ENCODE measurements at regions not wholly inside any gene's neighbourhood (a gene's known extent, or its start where the extent isn't known, plus 50 kb on each side); places are given as distances from the start of the nearest gene placed in this dataset.

GRCh38 chr12:23361971-23362370 lies 587.5 kb downstream of the SOX5 start:
- TF ChIP-seq MAZ (IDR thresholded peaks at IDR 0.05; ENCODE audit: borderline replicate concordance, low read depth, low read length) (no peak), CTCF (conservative IDR thresholded peaks at IDR 0.05; ENCODE audit: low read depth, low read length) (no peak), POLR2A (IDR thresholded peaks at IDR 0.05; ENCODE audit: low read depth, low read length) (no peak), MXI1 (IDR thresholded peaks at IDR 0.05; ENCODE audit: borderline replicate concordance, low read depth, low read length) (no peak), CHD1 (IDR thresholded peaks at IDR 0.05; ENCODE audit: low read depth, low read length) (no peak), CEBPB (IDR thresholded peaks at IDR 0.05; ENCODE audit: low read depth, low read length) (no peak), RAD21 (IDR thresholded peaks at IDR 0.05; ENCODE audit: low read length) (no peak), BHLHE40 (IDR thresholded peaks at IDR 0.05; ENCODE audit: low read depth, low read length) (no peak), RFX5 (IDR thresholded peaks at IDR 0.05; ENCODE audit: low read depth, low read length) (no peak), SMC3 (IDR thresholded peaks at IDR 0.05; ENCODE audit: low read depth, low read length) (no peak), USF2 (IDR thresholded peaks at IDR 0.05; ENCODE audit: low read depth, low read length) (no peak)
